GM12872 (cell line): ENCODE measurements at regions not wholly inside any gene's neighbourhood (a gene's known extent, or its start where the extent isn't known, plus 50 kb on each side); places are given as distances from the start of the nearest gene placed in this dataset.

Source experiments
- TF ChIP-seq, protein P1 (sequence below): IDR thresholded peaks from 3 replicates; pipeline ENCODE4 v1.5.1; 2011; ENCODE audit warnings: low read depth, mild to moderate bottlenecking, low read length, moderate library complexity; ENCODE audit not compliant: insufficient read depth

GRCh38 chr7:19585761-19586160 lies 123.1 kb downstream of the POLR1F start:
- TF ChIP-seq, protein P1, sequence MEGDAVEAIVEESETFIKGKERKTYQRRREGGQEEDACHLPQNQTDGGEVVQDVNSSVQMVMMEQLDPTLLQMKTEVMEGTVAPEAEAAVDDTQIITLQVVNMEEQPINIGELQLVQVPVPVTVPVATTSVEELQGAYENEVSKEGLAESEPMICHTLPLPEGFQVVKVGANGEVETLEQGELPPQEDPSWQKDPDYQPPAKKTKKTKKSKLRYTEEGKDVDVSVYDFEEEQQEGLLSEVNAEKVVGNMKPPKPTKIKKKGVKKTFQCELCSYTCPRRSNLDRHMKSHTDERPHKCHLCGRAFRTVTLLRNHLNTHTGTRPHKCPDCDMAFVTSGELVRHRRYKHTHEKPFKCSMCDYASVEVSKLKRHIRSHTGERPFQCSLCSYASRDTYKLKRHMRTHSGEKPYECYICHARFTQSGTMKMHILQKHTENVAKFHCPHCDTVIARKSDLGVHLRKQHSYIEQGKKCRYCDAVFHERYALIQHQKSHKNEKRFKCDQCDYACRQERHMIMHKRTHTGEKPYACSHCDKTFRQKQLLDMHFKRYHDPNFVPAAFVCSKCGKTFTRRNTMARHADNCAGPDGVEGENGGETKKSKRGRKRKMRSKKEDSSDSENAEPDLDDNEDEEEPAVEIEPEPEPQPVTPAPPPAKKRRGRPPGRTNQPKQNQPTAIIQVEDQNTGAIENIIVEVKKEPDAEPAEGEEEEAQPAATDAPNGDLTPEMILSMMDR, result no peak

- TF ChIP-seq, protein P1, result no peak
Measured at GRCh38 chr7:19575909-19576557, 132.8 kb downstream of the POLR1F start.

- TF ChIP-seq, protein P1, result no peak
Measured at GRCh38 chr7:19574131-19574530, 134.7 kb downstream of the POLR1F start.

GRCh38 chr7:19572566-19572965 lies 136.3 kb downstream of the POLR1F start:
- TF ChIP-seq, protein P1, result no peak

- TF ChIP-seq, protein P1, result no peak
Measured at GRCh38 chr7:19567011-19567410, 141.8 kb downstream of the POLR1F start.

- TF ChIP-seq, protein P1, result no peak
Measured at GRCh38 chr7:19565602-19566001, 143.2 kb downstream of the POLR1F start.

GRCh38 chr7:19561121-19561805 lies 147.6 kb downstream of the POLR1F start:
- TF ChIP-seq, protein P1, result no peak
